ENCODE measurements at regions not wholly inside any gene's neighbourhood (a gene's known extent, or its start where the extent isn't known, plus 50 kb on each side); places are given as distances from the start of the nearest gene placed in this dataset.

DNA sequence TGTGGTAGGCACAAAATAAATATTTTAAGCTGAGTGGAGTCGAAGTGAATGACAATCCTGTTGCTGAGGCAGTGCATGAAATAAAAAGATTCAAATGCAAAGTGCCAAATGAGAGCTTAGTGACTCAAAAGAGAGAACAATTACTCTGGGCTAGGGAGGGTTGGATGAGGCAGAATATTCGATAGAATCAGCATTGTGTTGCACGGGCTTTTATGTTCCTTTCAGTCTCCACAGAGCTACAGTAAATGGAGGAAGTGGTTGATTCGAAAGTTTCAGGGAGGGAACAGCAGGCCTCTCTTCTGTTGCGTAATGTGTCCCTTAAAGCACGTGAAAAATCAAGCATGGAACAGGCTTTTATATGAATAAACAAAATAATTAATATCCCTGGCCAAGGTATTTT lies 599.3 kb upstream of the CELF2 start:
- TF ChIP-seq, protein P1, sequence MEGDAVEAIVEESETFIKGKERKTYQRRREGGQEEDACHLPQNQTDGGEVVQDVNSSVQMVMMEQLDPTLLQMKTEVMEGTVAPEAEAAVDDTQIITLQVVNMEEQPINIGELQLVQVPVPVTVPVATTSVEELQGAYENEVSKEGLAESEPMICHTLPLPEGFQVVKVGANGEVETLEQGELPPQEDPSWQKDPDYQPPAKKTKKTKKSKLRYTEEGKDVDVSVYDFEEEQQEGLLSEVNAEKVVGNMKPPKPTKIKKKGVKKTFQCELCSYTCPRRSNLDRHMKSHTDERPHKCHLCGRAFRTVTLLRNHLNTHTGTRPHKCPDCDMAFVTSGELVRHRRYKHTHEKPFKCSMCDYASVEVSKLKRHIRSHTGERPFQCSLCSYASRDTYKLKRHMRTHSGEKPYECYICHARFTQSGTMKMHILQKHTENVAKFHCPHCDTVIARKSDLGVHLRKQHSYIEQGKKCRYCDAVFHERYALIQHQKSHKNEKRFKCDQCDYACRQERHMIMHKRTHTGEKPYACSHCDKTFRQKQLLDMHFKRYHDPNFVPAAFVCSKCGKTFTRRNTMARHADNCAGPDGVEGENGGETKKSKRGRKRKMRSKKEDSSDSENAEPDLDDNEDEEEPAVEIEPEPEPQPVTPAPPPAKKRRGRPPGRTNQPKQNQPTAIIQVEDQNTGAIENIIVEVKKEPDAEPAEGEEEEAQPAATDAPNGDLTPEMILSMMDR (IDR thresholded peaks at IDR 0.05 in 2 of 3, conservative IDR thresholded peaks at IDR 0.05 in 1 of 3; ENCODE audit: control insufficient read depth in 2 of 3, extremely low read depth in 1 of 3, insufficient read depth in 1 of 3, low read depth in 3 of 3, low read length in 3 of 3): no peak
- TF ChIP-seq SUPT20H (IDR thresholded peaks at IDR 0.05; ENCODE audit: borderline replicate concordance, control insufficient read depth, low read depth, low read length): no peak
- TF ChIP-seq RAD51 (IDR thresholded peaks at IDR 0.05): no peak
- TF ChIP-seq FOXM1 (IDR thresholded peaks at IDR 0.05; ENCODE audit: low read depth, low read length): no peak
- peak; percentile 24 to 31; a peak in 1 of 4 replicates for TF ChIP-seq BHLHE40 (IDR thresholded peaks at IDR 0.05; ENCODE audit: borderline replicate concordance in 1 of 2, low read depth in 2 of 2, low read length in 1 of 2)
- no peak for TF ChIP-seq NRF1 (conservative IDR thresholded peaks at IDR 0.05; ENCODE audit: low read depth, low read length)
- TF ChIP-seq, protein P2, sequence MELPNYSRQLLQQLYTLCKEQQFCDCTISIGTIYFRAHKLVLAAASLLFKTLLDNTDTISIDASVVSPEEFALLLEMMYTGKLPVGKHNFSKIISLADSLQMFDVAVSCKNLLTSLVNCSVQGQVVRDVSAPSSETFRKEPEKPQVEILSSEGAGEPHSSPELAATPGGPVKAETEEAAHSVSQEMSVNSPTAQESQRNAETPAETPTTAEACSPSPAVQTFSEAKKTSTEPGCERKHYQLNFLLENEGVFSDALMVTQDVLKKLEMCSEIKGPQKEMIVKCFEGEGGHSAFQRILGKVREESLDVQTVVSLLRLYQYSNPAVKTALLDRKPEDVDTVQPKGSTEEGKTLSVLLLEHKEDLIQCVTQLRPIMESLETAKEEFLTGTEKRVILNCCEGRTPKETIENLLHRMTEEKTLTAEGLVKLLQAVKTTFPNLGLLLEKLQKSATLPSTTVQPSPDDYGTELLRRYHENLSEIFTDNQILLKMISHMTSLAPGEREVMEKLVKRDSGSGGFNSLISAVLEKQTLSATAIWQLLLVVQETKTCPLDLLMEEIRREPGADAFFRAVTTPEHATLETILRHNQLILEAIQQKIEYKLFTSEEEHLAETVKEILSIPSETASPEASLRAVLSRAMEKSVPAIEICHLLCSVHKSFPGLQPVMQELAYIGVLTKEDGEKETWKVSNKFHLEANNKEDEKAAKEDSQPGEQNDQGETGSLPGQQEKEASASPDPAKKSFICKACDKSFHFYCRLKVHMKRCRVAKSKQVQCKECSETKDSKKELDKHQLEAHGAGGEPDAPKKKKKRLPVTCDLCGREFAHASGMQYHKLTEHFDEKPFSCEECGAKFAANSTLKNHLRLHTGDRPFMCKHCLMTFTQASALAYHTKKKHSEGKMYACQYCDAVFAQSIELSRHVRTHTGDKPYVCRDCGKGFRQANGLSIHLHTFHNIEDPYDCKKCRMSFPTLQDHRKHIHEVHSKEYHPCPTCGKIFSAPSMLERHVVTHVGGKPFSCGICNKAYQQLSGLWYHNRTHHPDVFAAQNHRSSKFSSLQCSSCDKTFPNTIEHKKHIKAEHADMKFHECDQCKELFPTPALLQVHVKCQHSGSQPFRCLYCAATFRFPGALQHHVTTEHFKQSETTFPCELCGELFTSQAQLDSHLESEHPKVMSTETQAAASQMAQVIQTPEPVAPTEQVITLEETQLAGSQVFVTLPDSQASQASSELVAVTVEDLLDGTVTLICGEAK (IDR thresholded peaks at IDR 0.05; ENCODE audit: borderline replicate concordance): no peak
- TF ChIP-seq, protein P3, sequence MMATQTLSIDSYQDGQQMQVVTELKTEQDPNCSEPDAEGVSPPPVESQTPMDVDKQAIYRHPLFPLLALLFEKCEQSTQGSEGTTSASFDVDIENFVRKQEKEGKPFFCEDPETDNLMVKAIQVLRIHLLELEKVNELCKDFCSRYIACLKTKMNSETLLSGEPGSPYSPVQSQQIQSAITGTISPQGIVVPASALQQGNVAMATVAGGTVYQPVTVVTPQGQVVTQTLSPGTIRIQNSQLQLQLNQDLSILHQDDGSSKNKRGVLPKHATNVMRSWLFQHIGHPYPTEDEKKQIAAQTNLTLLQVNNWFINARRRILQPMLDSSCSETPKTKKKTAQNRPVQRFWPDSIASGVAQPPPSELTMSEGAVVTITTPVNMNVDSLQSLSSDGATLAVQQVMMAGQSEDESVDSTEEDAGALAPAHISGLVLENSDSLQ (IDR thresholded peaks at IDR 0.05): no peak
